K562 (cell line): ENCODE measurements at regions not wholly inside any gene's neighbourhood (a gene's known extent, or its start where the extent isn't known, plus 50 kb on each side); places are given as distances from the start of the nearest gene placed in this dataset.

Source experiments
- ATAC-seq: fragments of 200-7000 bp; cut with Tn5 transposase; 3 replicates; pipeline ENCODE4 v1.9.1; 2020; ENCODE audit warnings: moderate library complexity
- BruUV-seq: library from RNA; stranded (reverse); fragments of 400-500 nt; replicated peaks from 2 replicates; lab custom pipeline; 2021; lab: Mats Ljungman, UMichigan
- CTCF ChIA-PET: fragments of 300-600 bp; formaldehyde crosslinking; extraction: SDS; loops from one replicate; lab custom pipeline; 2021; ENCODE audit warnings: low intra/inter-chr PET ratio; lab: Yijun Ruan, JAX
- POLR2A ChIA-PET: fragments of 300-600, 350-650 bp; sonication (Branson Sonifier 250); formaldehyde crosslinking; extraction: SDS; loops from one replicate; lab custom pipeline; 2021; ENCODE audit warnings: antibody characterized with exemption, inconsistent platforms; lab: Yijun Ruan, JAX
- DNase-seq, 4 experiments: peaks; one replicate each; pipeline versions ENCODE4 v3.0.0 to v3.0.0-alpha.2; 2011 to 2018; ENCODE audit warnings: low spot score in 3 of 4, mixed read lengths in 3 of 4; ENCODE audit errors: extremely low read depth in 1 of 4
- FAIRE-seq: peaks from 2 replicates; lab custom pipeline; 2011; peaks lifted over from hg19 to GRCh38; lab: Jason Lieb, UNC
- H2AFZ ChIP-seq: 2 replicates; pipeline ENCODE4 v1.6.0; 2011; ENCODE audit warnings: low read depth, low read length, control low read depth, inconsistent platforms
- H3K27ac ChIP-seq: fragments of 200-600 bp; 3 replicates; pipeline ENCODE4 v1.8.0; 2011; ENCODE audit warnings: low read depth, mild to moderate bottlenecking, control low read depth, inconsistent platforms, low read length, moderate library complexity, mixed read lengths; ENCODE audit errors: extremely low read depth
- H3K27me3 ChIP-seq, 2 experiments: fragments of 300-600 bp in 1 of 2; 2 replicates in 1 of 2; 3 replicates in 1 of 2; pipeline versions ENCODE4 v1.6.0 to v1.8.0; 2011; ENCODE audit warnings: inconsistent platforms in 2 of 2, low read length in 2 of 2, mild to moderate bottlenecking in 1 of 2, mixed read lengths in 1 of 2, moderate library complexity in 1 of 2; ENCODE audit not compliant: control insufficient read depth in 2 of 2, insufficient read depth in 2 of 2
- H3K36me3 ChIP-seq: fragments of 300-600 bp; 3 replicates; pipeline ENCODE4 v1.8.0; 2011; ENCODE audit warnings: mild to moderate bottlenecking, low read length, inconsistent platforms; ENCODE audit not compliant: control insufficient read depth, insufficient read depth
- H3K4me1 ChIP-seq, 2 experiments: fragments of 200-600 bp in 1 of 2; replicated peaks in 1 of 2; 2 replicates in 1 of 2; 3 replicates in 1 of 2; pipeline versions ENCODE4 v1.5.1 to v1.8.0; 2011; ENCODE audit warnings: inconsistent platforms in 2 of 2, low read length in 2 of 2, mild to moderate bottlenecking in 1 of 2, mixed read lengths in 1 of 2, moderate library complexity in 1 of 2; ENCODE audit not compliant: control insufficient read depth in 2 of 2, insufficient read depth in 2 of 2
- H3K4me2 ChIP-seq: 2 replicates; pipeline ENCODE4 v1.6.1; 2011; ENCODE audit warnings: low read length, control low read depth, inconsistent platforms, mixed read lengths; ENCODE audit not compliant: insufficient read depth
- H3K4me3 ChIP-seq: fragments of 200-600 bp; sonication (generic), shearing (Covaris generic); 2 replicates; pipeline ENCODE4 v1.5.1; 2016; ENCODE audit warnings: control low read depth, inconsistent platforms
- H3K79me2 ChIP-seq: fragments of 200-600 bp; 3 replicates; pipeline ENCODE4 v1.8.0; 2011; ENCODE audit warnings: low read length, inconsistent platforms; ENCODE audit not compliant: control insufficient read depth, insufficient read depth
- H3K9ac ChIP-seq, 2 experiments: 2 replicates each; pipeline versions ENCODE4 v1.6.0 to v1.6.1; 2011; ENCODE audit warnings: low read depth in 2 of 2, low read length in 2 of 2, control low read depth in 1 of 2, inconsistent platforms in 1 of 2, mild to moderate bottlenecking in 1 of 2, mixed read lengths in 1 of 2; ENCODE audit not compliant: insufficient read depth in 1 of 2
- H3K9me1 ChIP-seq: one replicate; pipeline ENCODE4 v1.6.0; 2011; ENCODE audit warnings: inconsistent platforms, mild to moderate bottlenecking, low read length, moderate library complexity; ENCODE audit not compliant: control insufficient read depth, insufficient read depth
- H3K9me3 ChIP-seq: replicated peaks from 2 replicates; pipeline ENCODE4 v1.5.1; 2011; ENCODE audit warnings: low read depth, low read length, inconsistent platforms; ENCODE audit not compliant: control insufficient read depth, insufficient read depth
- H4K20me1 ChIP-seq: replicated peaks from 2 replicates; pipeline ENCODE4 v1.6.1; 2011; ENCODE audit warnings: low read length, inconsistent platforms, mixed read lengths; ENCODE audit not compliant: control insufficient read depth, insufficient read depth
- BACH1 ChIP-seq: fragments of 200-800 bp; sonication (Bioruptor generic); IDR thresholded peaks from 2 replicates; pipeline ENCODE4 v1.6.1; 2016; ENCODE audit warnings: missing genetic modification characterization, missing compliant biosample characterization
- ESRRB ChIP-seq: fragments of 250-450 bp; sonication (Bioruptor Pico); IDR thresholded peaks from 2 replicates; pipeline ENCODE4 v1.5.0; 2020; ENCODE audit warnings: mild to moderate bottlenecking, moderate library complexity, borderline replicate concordance
- KHSRP ChIP-seq: fragments of 450-650 bp; IDR thresholded peaks from 2 replicates; pipeline ENCODE4 v1.6.1; 2017
- KLF6 ChIP-seq: fragments of 250-450 bp; sonication (Bioruptor Pico); IDR thresholded peaks from 2 replicates; pipeline ENCODE4 v1.4.0; 2020; ENCODE audit warnings: mild to moderate bottlenecking, moderate library complexity, borderline replicate concordance
- MAFG ChIP-seq: fragments of 450-650 bp; conservative IDR thresholded peaks from 2 replicates; pipeline ENCODE4 v1.6.1; 2016; ENCODE audit warnings: missing genetic modification characterization, missing compliant biosample characterization
- MCM7 ChIP-seq, 2 experiments: fragments of 450-650 bp; IDR thresholded peaks; 2 replicates each; pipeline ENCODE4 v1.6.1; 2016 to 2018
- MYBL2 ChIP-seq, 2 experiments: fragments of 450-650 bp in 1 of 2; sonication (generic) in 1 of 2; formaldehyde crosslinking in 1 of 2; IDR thresholded peaks; 2 replicates each; pipeline versions ENCODE4 v1.6.1 to v1.8.1; 2017 to 2022; ENCODE audit warnings: borderline replicate concordance in 1 of 2, inconsistent platforms in 1 of 2, low read depth in 1 of 2, mild to moderate bottlenecking in 1 of 2, missing genetic modification reagents in 1 of 2, moderate library complexity in 1 of 2
- NFXL1 ChIP-seq: fragments of 450-650 bp; formaldehyde crosslinking; IDR thresholded peaks from 2 replicates; pipeline ENCODE4 v1.4.0; 2021; ENCODE audit warnings: mild to moderate bottlenecking
- NFYB ChIP-seq: IDR thresholded peaks from 2 replicates; pipeline ENCODE4 v1.6.1; 2011; ENCODE audit warnings: mild to moderate bottlenecking, moderate library complexity; ENCODE audit not compliant: insufficient read length; ENCODE audit errors: extremely low read depth
- PHF8 ChIP-seq: fragments of 200-600 bp; sonication (generic); IDR thresholded peaks from 2 replicates; pipeline ENCODE4 v1.6.1; 2012; ENCODE audit warnings: mixed run types, mild to moderate bottlenecking, inconsistent platforms, low read length, moderate library complexity, borderline replicate concordance
- PRMT5 ChIP-seq: sonication (generic); formaldehyde crosslinking; IDR thresholded peaks from 2 replicates; pipeline ENCODE4 v1.5.0; 2020; ENCODE audit warnings: missing genetic modification reagents
- SAFB2 ChIP-seq: fragments of 200-400 bp; formaldehyde crosslinking; IDR thresholded peaks from 2 replicates; pipeline ENCODE4 v1.6.1; 2018; ENCODE audit warnings: borderline replicate concordance, low read length, low read depth, moderate library complexity; ENCODE audit not compliant: severe bottlenecking
- SETDB1 ChIP-seq: IDR thresholded peaks from one replicate; pipeline ENCODE4 v1.6.1; 2012; ENCODE audit warnings: low read length, control low read depth, inconsistent platforms
- SIX5 ChIP-seq, 2 experiments: IDR thresholded peaks; 2 replicates each; pipeline ENCODE4 v1.6.1; 2011; ENCODE audit warnings: low read length in 2 of 2, borderline replicate concordance in 1 of 2, low read depth in 1 of 2, mild to moderate bottlenecking in 1 of 2, moderate library complexity in 1 of 2; ENCODE audit not compliant: insufficient read depth in 1 of 2
- TOE1 ChIP-seq, 2 experiments: fragments of 450-650 bp in 1 of 2; sonication (generic) in 1 of 2; formaldehyde crosslinking in 1 of 2; IDR thresholded peaks; 2 replicates each; pipeline versions ENCODE4 v1.7.1 to v1.8.0; 2016 to 2022; ENCODE audit warnings: borderline replicate concordance in 2 of 2, mild to moderate bottlenecking in 2 of 2, antibody characterized with exemption in 1 of 2, inconsistent platforms in 1 of 2, low read depth in 1 of 2, missing genetic modification reagents in 1 of 2, moderate library complexity in 1 of 2
- U2AF1 ChIP-seq: fragments of 200-400 bp; formaldehyde crosslinking; optimal IDR thresholded peaks from 2 replicates; pipeline ENCODE3; 2017; ENCODE audit warnings: mild to moderate bottlenecking, low read depth, low read length, moderate library complexity
- ZNF165 ChIP-seq: fragments of 250-450 bp; sonication (Bioruptor Pico); IDR thresholded peaks from 2 replicates; pipeline ENCODE4 v1.4.0; 2020; ENCODE audit warnings: borderline replicate concordance
- ZNF23 ChIP-seq: fragments of 250-450 bp; sonication (Bioruptor Pico); IDR thresholded peaks from 2 replicates; pipeline ENCODE4 v1.4.0; 2020; ENCODE audit warnings: mild to moderate bottlenecking
- WGBS: fragments of 100-300 bp; shearing (Covaris generic); methylation state at CpG from one replicate; pipeline ENCODE4 v1.1.6; 2016; ENCODE audit warnings: low coverage, mixed read lengths; ENCODE audit not compliant: insufficient coverage; ENCODE audit errors: missing lambda C conversion rate; 5-methylcytosine and 5-hydroxymethylcytosine counted together
- in situ Hi-C: fragments of 300-500 bp; cut with MboI; formaldehyde crosslinking; loops from 4 replicates; pipeline ENCODE4 v1.15.0; 2018; ENCODE audit warnings: inconsistent platforms, mixed read lengths
- intact Hi-C: fragments of 100-400 bp; cut with micrococcal nuclease; formaldehyde crosslinking; loops from 2 replicates; pipeline ENCODE4 v1.14.2; 2022

DNA sequence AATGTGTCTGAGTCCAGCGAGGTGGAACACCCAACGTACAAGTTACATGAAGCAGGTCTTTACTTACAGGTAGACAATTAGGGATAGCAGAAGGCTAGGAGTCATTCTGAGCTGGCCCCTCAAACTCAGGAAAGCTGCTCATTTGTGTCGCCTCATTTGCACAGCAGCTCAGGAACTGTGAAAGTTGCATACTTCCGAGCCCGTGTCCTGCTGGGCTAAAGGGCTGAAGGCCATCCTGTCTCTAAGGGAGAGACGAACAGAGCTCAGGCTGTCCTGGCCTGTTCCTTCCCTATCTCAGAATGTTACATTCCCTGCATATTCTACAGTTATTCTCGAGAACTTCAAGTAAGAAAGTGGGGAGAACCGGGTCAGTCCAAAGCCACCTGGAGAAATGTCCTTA is 99.0 kb downstream of the FAM124B start:
- Histone ChIP-seq H3K4me3 (no peak overlapping the region), H3K4me1 (no peaks in the 10 kb centered on the region), H3K27me3 (no peaks in the 10 kb centered on the region), H3K9me1 (no peaks in the 10 kb centered on the region), H3K79me2 (no peaks in the 10 kb centered on the region), H3K9ac (no peak overlapping the region), H2AFZ (no peak overlapping the region), H3K9me3 (no peaks in the 10 kb centered on the region), H3K36me3 (no peaks in the 10 kb centered on the region), H3K27ac (no peak overlapping the region), H4K20me1 (no peaks in the 10 kb centered on the region), H3K4me2 (no peak overlapping the region)
- BruUV-seq = no TSS peak
- TF ChIP-seq U2AF1 (no peak), ZNF165 (CRISPR knock-in tag) (no peak), KLF6 (CRISPR knock-in tag) (no peak), SIX5 (IDR thresholded peaks at IDR 0.05; ENCODE audit: borderline replicate concordance in 1 of 2, insufficient read depth in 1 of 2, low read depth in 1 of 2, low read length in 2 of 2) (no peak), MAFG (tag) (no peak), PRMT5 (CRISPR knock-in tag) (no peak), NFXL1 (CRISPR knock-in tag) (no peak), ZNF23 (no peak), NFYB (no peak), ESRRB (CRISPR knock-in tag) (no peak), KHSRP (no peak), MYBL2 (IDR thresholded peaks at IDR 0.05; ENCODE audit: low read depth) (no peak), MYBL2 (CRISPR knock-in tag; IDR thresholded peaks at IDR 0.05; ENCODE audit: borderline replicate concordance) (no peak), MCM7 (IDR thresholded peaks at IDR 0.05) (no peak), TOE1 (IDR thresholded peaks at IDR 0.05; ENCODE audit: borderline replicate concordance) (no peak), TOE1 (CRISPR knock-in tag; IDR thresholded peaks at IDR 0.05; ENCODE audit: borderline replicate concordance, low read depth) (no peak), PHF8 (no peak), SAFB2 (no peak), SETDB1 (no peak), BACH1 (tag) (no peak)
- in situ Hi-C loops = no loop called here
- ChIA-PET CTCF (no interaction called here), POLR2A (interaction anchor here (0.7 kb wide), 1 partner anchor 684 kb away, joined by 3 read pairs; no protein-coding TSS in a partner anchor)
- DNase-seq = no peak
- 0% methylated on average over 7 of the region's 8 CpGs for WGBS
- no peak for FAIRE-seq
- intact Hi-C loops = no loop called here
- ATAC-seq = no peak
